Trophoblast cell (in vitro differentiated cells and primary cell): ENCODE measurements at regions not wholly inside any gene's neighbourhood (a gene's known extent, or its start where the extent isn't known, plus 50 kb on each side); places are given as distances from the start of the nearest gene placed in this dataset.

Experiments used
- DNase-seq, 2 donors: peaks; one replicate each; pipeline ENCODE4 v3.0.0-alpha.2; 2016
- H2AFZ ChIP-seq: 2 replicates; pipeline ENCODE4 v1.6.1; 2013; ENCODE audit warnings: low read length, moderate library complexity, mild to moderate bottlenecking; ENCODE audit not compliant: insufficient read depth, poor library complexity
- H2AK5ac ChIP-seq: 2 replicates; pipeline ENCODE4 v1.6.1; 2013; ENCODE audit warnings: mild to moderate bottlenecking, low read length
- H2BK120ac ChIP-seq: 2 replicates; pipeline ENCODE4 v1.6.1; 2013; ENCODE audit warnings: low read length, mild to moderate bottlenecking, moderate library complexity; ENCODE audit not compliant: insufficient read depth, poor library complexity
- H2BK12ac ChIP-seq: 2 replicates; pipeline ENCODE4 v1.6.1; 2013; ENCODE audit warnings: mild to moderate bottlenecking, low read length, moderate library complexity
- H2BK5ac ChIP-seq: 2 replicates; pipeline ENCODE4 v1.6.1; 2013; ENCODE audit warnings: low read length, low read depth, moderate library complexity, mild to moderate bottlenecking; ENCODE audit not compliant: poor library complexity
- H3K14ac ChIP-seq: 2 replicates; pipeline ENCODE4 v1.6.1; 2013; ENCODE audit warnings: mild to moderate bottlenecking, low read length
- H3K18ac ChIP-seq: 2 replicates; pipeline ENCODE4 v1.6.1; 2013; ENCODE audit warnings: mild to moderate bottlenecking, low read length
- H3K23ac ChIP-seq: 2 replicates; pipeline ENCODE4 v1.6.1; 2013; ENCODE audit warnings: low read length
- H3K27ac ChIP-seq: 2 replicates; pipeline ENCODE4 v1.5.1; 2013; ENCODE audit warnings: low read depth, mild to moderate bottlenecking, inconsistent platforms, low read length, moderate library complexity
- H3K27me3 ChIP-seq: 2 replicates; pipeline ENCODE4 v1.6.1; 2013; ENCODE audit warnings: inconsistent platforms, mild to moderate bottlenecking, low read length, moderate library complexity; ENCODE audit not compliant: insufficient read depth
- H3K36me3 ChIP-seq, 2 experiments: 1 replicate in 1 of 2; 2 replicates in 1 of 2; pipeline ENCODE4 v1.6.1; 2013; ENCODE audit warnings: low read length in 2 of 2, mild to moderate bottlenecking in 2 of 2, moderate library complexity in 1 of 2; ENCODE audit not compliant: insufficient read depth in 2 of 2, control insufficient read depth in 1 of 2
- H3K4ac ChIP-seq: 2 replicates; pipeline ENCODE4 v1.6.1; 2013; ENCODE audit warnings: low read depth, mild to moderate bottlenecking, low read length, moderate library complexity
- H3K4me1 ChIP-seq, 2 experiments: 1 replicate in 1 of 2; 2 replicates in 1 of 2; pipeline ENCODE4 v1.6.1; 2013; ENCODE audit warnings: low read length in 2 of 2, mild to moderate bottlenecking in 2 of 2, moderate library complexity in 1 of 2; ENCODE audit not compliant: insufficient read depth in 2 of 2, control insufficient read depth in 1 of 2
- H3K4me2 ChIP-seq: 2 replicates; pipeline ENCODE4 v1.6.1; 2013; ENCODE audit warnings: inconsistent platforms, mild to moderate bottlenecking, low read length, moderate library complexity
- H3K4me3 ChIP-seq: 2 replicates; pipeline ENCODE4 v1.5.1; 2013; ENCODE audit warnings: mild to moderate bottlenecking, low read depth, low read length, inconsistent platforms
- H3K79me1 ChIP-seq: one replicate; pipeline ENCODE4 v1.6.1; 2013; ENCODE audit warnings: low read length
- H3K79me2 ChIP-seq: 2 replicates; pipeline ENCODE4 v1.6.1; 2013; ENCODE audit warnings: low read length, mild to moderate bottlenecking; ENCODE audit not compliant: control insufficient read depth, insufficient read depth, poor library complexity
- H3K9ac ChIP-seq: 2 replicates; pipeline ENCODE4 v1.6.1; 2013; ENCODE audit warnings: mild to moderate bottlenecking, low read length
- H3K9me3 ChIP-seq: 2 replicates; pipeline ENCODE4 v1.6.1; 2013; ENCODE audit warnings: low read depth, mild to moderate bottlenecking, control low read depth, inconsistent platforms, low read length; ENCODE audit not compliant: insufficient read depth
- H4K12ac ChIP-seq: 2 replicates; pipeline ENCODE4 v1.6.1; 2013; ENCODE audit warnings: low read depth, mild to moderate bottlenecking, low read length, moderate library complexity
- H4K8ac ChIP-seq: 2 replicates; pipeline ENCODE4 v1.6.1; 2013; ENCODE audit warnings: low read depth, mild to moderate bottlenecking, low read length, moderate library complexity
- H4K91ac ChIP-seq: one replicate; pipeline ENCODE4 v1.6.1; 2013; ENCODE audit warnings: low read depth, mild to moderate bottlenecking, low read length, moderate library complexity
- WGBS: extraction: QIAGEN DNeasy Blood & Tissue Kit; methylation state at CpG from one replicate; pipeline ENCODE4 v1.1.7; 2013; ENCODE audit warnings: missing lambda C conversion rate; ENCODE audit not compliant: insufficient read length, insufficient coverage; ENCODE audit errors: extremely low coverage; 5-methylcytosine and 5-hydroxymethylcytosine counted together

GRCh38 chr2:123366239-123366837 is 658.7 kb upstream of the CNTNAP5 start:
- H2BK5ac ChIP-seq = no peak overlapping the region
- H3K4me3 ChIP-seq = no peak overlapping the region
- DNase-seq = no peak
- no CpG with 5 or more reads among the region's 1 CpG for WGBS
- H3K79me1 ChIP-seq = no peaks in the 10 kb centered on the region
- H3K14ac ChIP-seq = no peak overlapping the region
- H2BK120ac ChIP-seq = no peak overlapping the region
- H3K36me3 ChIP-seq = no peaks in the 10 kb centered on the region
- no peak overlapping the region for H4K8ac ChIP-seq
- H2AFZ ChIP-seq = no peak overlapping the region
- H3K9me3 ChIP-seq = no peaks in the 10 kb centered on the region
- H4K91ac ChIP-seq = no peak overlapping the region
- no peak overlapping the region for H3K23ac ChIP-seq
- no peaks in the 10 kb centered on the region for H3K79me2 ChIP-seq
- H2AK5ac ChIP-seq = no peak overlapping the region
- H3K9ac ChIP-seq = no peak overlapping the region
- H2BK12ac ChIP-seq = no peak overlapping the region
- no peaks in the 10 kb centered on the region for H3K4me1 ChIP-seq
- no peak overlapping the region for H3K4me2 ChIP-seq
- H3K4ac ChIP-seq = no peak overlapping the region
- no peak overlapping the region for H3K27ac ChIP-seq
- no peaks in the 10 kb centered on the region for H3K27me3 ChIP-seq
- H4K12ac ChIP-seq = no peak overlapping the region
- no peak overlapping the region for H3K18ac ChIP-seq

GRCh38 chr2:123370186-123370585 is 654.9 kb upstream of the CNTNAP5 start:
- Histone ChIP-seq H3K79me2 (no peaks in the 10 kb centered on the region), H3K23ac (no peak overlapping the region), H2BK12ac (no peak overlapping the region), H2AK5ac (no peak overlapping the region), H2BK5ac (no peak overlapping the region), H3K14ac (no peak overlapping the region), H2BK120ac (no peak overlapping the region), H3K27ac (no peak overlapping the region), H3K36me3 (no peaks in the 10 kb centered on the region), H3K27me3 (no peaks in the 10 kb centered on the region), H3K4me1 (no peaks in the 10 kb centered on the region), H4K12ac (no peak overlapping the region), H3K18ac (no peak overlapping the region), H4K91ac (no peak overlapping the region), H3K4ac (no peak overlapping the region), H4K8ac (no peak overlapping the region), H3K4me2 (no peak overlapping the region), H3K79me1 (no peaks in the 10 kb centered on the region), H3K9ac (no peak overlapping the region), H2AFZ (no peak overlapping the region), H3K9me3 (no peaks in the 10 kb centered on the region), H3K4me3 (no peak overlapping the region)
- DNase-seq = no peak

- no peaks in the 10 kb centered on the region for H3K79me2 ChIP-seq
- H4K91ac ChIP-seq = no peak overlapping the region
- no peaks in the 10 kb centered on the region for H3K79me1 ChIP-seq
- H3K4me1 ChIP-seq = no peaks in the 10 kb centered on the region
- H3K4ac ChIP-seq = no peak overlapping the region
- WGBS = no CpG with 5 or more reads among the region's 3 CpGs
- no peaks in the 10 kb centered on the region for H3K27me3 ChIP-seq
- H2AFZ ChIP-seq = no peak overlapping the region
- no peak overlapping the region for H2AK5ac ChIP-seq
- H2BK5ac ChIP-seq = no peak overlapping the region
- no peak overlapping the region for H2BK120ac ChIP-seq
- H2BK12ac ChIP-seq = no peak overlapping the region
- no peak overlapping the region for H4K12ac ChIP-seq
- no peak overlapping the region for H3K18ac ChIP-seq
- H3K4me3 ChIP-seq = no peak overlapping the region
- H3K4me2 ChIP-seq = no peak overlapping the region
- H3K9ac ChIP-seq = no peak overlapping the region
- no peaks in the 10 kb centered on the region for H3K9me3 ChIP-seq
- DNase-seq = no peak
- no peaks in the 10 kb centered on the region for H3K36me3 ChIP-seq
- H3K23ac ChIP-seq = no peak overlapping the region
- no peak overlapping the region for H3K27ac ChIP-seq
- H4K8ac ChIP-seq = no peak overlapping the region
- no peak overlapping the region for H3K14ac ChIP-seq
Measured at GRCh38 chr2:123371535-123371934, 653.6 kb upstream of the CNTNAP5 start.

- no CpG with 5 or more reads among the region's 8 CpGs for WGBS
Measured at GRCh38 chr2:123380370-123380935, 644.6 kb upstream of the CNTNAP5 start.

More at GRCh38 chr2:123380370-123380935, 644.6 kb upstream of the CNTNAP5 start:
- Histone ChIP-seq H2BK5ac (no peak overlapping the region), H4K12ac (no peak overlapping the region), H3K9ac (no peak overlapping the region), H3K27me3 (no peaks in the 10 kb centered on the region), H2BK120ac (no peak overlapping the region), H2BK12ac (no peak overlapping the region), H3K79me1 (no peaks in the 10 kb centered on the region), H3K4ac (no peak overlapping the region), H3K4me2 (no peak overlapping the region), H3K4me1 (no peaks in the 10 kb centered on the region), H3K36me3 (no peaks in the 10 kb centered on the region), H3K23ac (no peak overlapping the region), H3K18ac (no peak overlapping the region), H3K9me3 (no peaks in the 10 kb centered on the region), H2AFZ (no peak overlapping the region), H3K79me2 (no peaks in the 10 kb centered on the region), H4K8ac (no peak overlapping the region), H3K4me3 (no peak overlapping the region), H3K14ac (no peak overlapping the region), H3K27ac (no peak overlapping the region), H2AK5ac (no peak overlapping the region), H4K91ac (no peak overlapping the region)
- DNase-seq = no peak
